KBM-7 (cell line): ENCODE measurements at regions not wholly inside any gene's neighbourhood (a gene's known extent, or its start where the extent isn't known, plus 50 kb on each side); places are given as distances from the start of the nearest gene placed in this dataset.
"Not testable (repeated sequence)": the region's sequence is repeated elsewhere in the genome, so short reads cannot be mapped to it uniquely, and the experiment has no call there.

Experiments
- DNase-seq: peaks from one replicate; pipeline ENCODE4 v3.0.0-alpha.2; 2015
- in situ Hi-C: fragments of 300-500 bp; cut with MboI; formaldehyde crosslinking; loops from 2 replicates; pipeline ENCODE4 v1.14.3; 2020; ENCODE audit warnings: low sequenced_read_pairs, low pct_unique_long_range_greater_than_20kb, mixed read lengths

GRCh38 chr18:65671621-65672415 lies 79.0 kb upstream of the CDH7 start:
- in situ Hi-C loops, result no loop called here
- DNase-seq, result no peak

DNA sequence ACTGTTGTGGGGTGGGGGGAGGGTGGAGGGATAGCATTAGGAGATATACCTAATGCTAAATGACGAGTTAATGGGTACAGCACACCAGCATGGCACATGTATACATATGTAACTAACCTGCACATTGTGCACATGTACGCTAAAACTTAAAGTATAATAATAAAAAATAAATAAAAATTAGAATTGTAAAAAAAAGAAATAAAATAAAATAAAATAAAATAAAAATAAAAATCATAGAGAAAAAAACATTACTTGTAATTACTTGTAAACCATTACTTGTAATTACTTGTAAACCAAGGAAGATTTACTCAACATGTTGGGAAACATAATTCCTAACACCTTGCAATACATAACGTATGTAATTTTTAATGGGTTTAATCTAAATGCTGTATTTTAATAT lies 80.7 kb upstream of the CDH7 start:
- DNase-seq, in situ Hi-C loops: not testable (repeated sequence)

GRCh38 chr18:65661391-65661790 lies 89.4 kb upstream of the CDH7 start:
- in situ Hi-C loops, result no loop called here
- no peak for DNase-seq

DNA sequence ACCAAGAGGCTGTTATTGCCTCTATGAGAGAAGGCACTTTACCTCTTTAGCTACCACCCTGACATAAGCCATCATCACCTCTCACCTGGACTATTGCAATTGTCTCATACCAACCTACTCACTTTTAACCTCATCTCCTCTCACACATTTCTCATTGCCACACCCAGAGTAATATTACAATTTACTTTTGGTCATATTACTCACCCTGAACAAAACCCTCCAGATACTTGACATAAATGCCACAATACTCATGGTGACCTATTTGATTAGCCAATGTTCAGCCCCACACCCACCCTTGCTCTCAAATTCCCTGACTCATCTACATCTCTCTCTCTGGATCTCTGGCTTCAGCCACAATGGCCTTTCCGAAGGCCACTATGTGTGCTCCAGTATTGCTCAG lies 90.9 kb upstream of the CDH7 start:
- DNase-seq, result no peak
- in situ Hi-C loops, result no loop called here

DNA sequence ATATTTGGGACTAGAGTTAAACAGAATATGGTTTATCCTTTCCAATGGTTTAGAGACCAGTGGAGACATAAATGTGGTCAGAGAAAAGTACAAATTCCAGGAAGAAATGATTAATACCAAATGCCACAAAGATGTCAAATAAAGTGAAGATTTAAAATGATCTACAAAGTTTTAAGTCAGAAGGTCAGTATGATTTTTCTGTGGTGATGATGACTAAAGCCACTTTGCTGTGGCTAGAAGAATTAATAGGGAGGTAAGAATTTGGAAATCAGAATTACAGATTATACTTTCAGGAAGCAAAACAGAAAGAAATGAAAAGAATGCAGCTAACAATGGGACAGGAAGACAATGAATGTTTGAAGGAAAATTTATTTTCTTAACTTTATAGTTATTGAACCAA lies 91.5 kb upstream of the CDH7 start:
- no peak for DNase-seq
- in situ Hi-C loops, result no loop called here

- in situ Hi-C loops, result no loop called here
- no peak for DNase-seq
Observed at GRCh38 chr18:65651192-65651591, 99.6 kb upstream of the CDH7 start.

DNA sequence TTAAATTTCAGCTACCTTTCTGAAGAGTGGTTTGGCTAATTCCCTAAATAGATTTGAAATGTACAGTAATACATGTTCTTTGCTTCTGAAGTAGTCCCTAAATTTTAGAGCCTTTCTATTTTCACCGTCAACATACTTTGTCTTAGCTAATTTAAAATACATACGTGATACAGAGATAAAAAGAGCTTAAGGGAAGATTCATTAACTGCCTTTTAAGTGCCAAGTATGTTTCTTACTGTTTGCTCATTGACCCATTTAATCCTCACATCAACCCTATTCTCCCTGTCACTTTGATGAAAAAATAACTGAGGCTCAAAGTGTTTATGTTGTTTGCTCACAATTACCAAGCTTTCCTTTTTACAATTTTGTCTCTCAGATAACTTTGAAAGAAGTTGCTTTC lies 118.6 kb upstream of the CDH7 start:
- in situ Hi-C loops, result no loop called here
- no peak for DNase-seq

DNA sequence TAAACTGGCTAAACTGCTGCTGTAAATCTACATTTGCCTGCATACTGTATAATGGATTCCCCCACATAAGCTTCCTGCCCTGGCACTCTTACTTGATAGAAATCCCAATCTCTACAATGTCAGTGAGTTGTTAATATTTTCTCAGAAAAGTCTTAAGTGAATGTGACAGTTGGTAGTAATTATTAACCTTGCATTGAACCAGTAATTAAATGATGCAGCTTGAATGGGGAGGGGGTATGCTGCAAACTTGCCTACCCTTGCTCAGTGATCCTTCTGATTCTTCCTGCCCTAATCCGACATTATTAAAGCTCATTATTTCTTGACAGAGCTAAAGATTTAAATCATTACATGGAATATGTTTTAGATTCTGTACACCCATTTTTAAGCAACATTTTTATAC lies 119.0 kb upstream of the CDH7 start:
- DNase-seq, result no peak
- in situ Hi-C loops, result no loop called here

GRCh38 chr18:65628390-65628789 lies 122.4 kb upstream of the CDH7 start:
- in situ Hi-C loops, result no loop called here

GRCh38 chr18:65623676-65624075 lies 127.1 kb upstream of the CDH7 start:
- in situ Hi-C loops, result no loop called here
- no peak for DNase-seq

More at GRCh38 chr18:65628390-65628789, 122.4 kb upstream of the CDH7 start:
- no peak for DNase-seq

GRCh38 chr18:65622436-65622835 lies 128.4 kb upstream of the CDH7 start:
- no peak for DNase-seq
- in situ Hi-C loops, result no loop called here

DNA sequence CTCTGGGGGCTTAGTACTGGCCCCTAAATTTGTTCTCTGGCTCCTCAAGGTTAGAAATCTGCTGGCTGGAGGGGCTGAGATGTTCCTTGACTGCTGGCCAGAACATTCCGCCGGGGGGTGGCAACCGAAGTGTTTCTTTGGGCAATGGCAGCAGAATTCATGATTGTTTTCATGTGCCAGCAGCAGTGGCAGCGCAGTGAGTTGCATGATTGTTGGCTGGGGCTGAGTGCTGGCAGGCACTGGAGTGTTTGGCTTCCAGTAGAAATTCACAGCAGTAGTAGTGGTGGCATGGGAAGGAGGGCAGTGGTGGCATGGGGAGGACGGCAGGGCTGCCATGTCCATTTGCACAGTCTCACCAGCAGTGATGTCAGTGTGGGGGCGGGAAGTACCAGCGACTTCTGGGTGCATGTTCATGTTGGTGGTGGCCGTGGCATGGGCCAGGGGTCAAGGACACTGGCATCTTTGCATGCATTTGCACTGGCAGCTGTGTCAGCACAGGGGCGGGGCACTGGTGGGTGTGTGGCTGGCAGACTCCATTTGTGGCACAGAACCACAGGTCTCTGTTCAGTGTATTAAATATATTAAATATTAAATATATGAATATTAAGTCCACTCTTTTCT lies 130.6 kb upstream of the CDH7 start:
- no peak for DNase-seq
- in situ Hi-C loops, result no loop called here

DNA sequence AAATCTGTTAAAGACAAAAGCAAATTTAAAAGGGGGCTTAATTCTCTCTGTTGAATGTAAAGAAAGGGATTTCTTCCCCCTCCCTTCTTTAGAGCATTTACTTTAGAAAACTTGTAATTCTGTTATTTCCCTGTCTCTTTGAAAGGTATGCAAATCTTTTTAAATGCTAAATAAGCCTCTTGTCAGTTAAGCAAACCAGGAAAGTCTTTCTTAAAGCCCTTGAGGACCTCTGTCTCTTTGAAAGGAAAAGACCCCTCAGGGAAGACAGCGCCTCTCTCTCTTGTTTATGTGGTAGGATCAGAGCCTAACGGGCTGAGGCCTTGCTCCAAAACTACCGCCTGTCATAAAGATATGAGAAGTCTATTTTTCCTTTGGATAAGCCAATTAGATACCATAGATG lies 139.9 kb upstream of the CDH7 start:
- no peak for DNase-seq
- in situ Hi-C loops, result no loop called here

GRCh38 chr18:65608471-65608870 lies 142.3 kb upstream of the CDH7 start:
- no peak for DNase-seq
- in situ Hi-C loops, result no loop called here

GRCh38 chr18:65607161-65607560 lies 143.7 kb upstream of the CDH7 start:
- in situ Hi-C loops, result no loop called here
- no peak for DNase-seq

DNA sequence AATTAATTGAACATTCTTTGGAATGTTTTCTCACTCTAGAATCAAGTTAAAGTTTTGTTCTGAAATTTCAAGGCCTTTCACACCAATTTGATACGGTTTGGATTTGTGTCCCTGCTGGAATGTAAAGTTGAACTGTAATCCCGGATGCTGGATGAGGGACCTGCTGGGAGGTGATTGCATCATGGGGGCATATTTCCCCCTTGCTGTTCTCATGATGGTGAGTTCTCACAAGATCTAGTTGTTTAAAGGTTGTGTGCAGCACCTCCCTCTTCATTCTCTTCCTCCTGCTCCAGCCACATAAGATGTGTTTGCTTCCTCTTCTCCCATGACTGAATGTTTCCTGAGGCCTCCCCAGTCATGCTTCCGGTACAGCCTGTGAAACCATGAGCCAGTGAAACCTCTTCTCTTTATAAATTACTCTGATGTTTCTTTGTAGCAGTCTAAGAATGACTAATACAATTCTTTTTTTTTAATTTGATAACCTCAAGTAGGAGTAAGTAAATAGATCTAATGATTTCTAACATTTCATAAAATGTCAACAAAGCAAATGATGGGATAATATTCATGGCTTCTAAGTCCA lies 144.2 kb upstream of the CDH7 start:
- peak; percentile 14 for DNase-seq
- in situ Hi-C loops, result no loop called here

DNA sequence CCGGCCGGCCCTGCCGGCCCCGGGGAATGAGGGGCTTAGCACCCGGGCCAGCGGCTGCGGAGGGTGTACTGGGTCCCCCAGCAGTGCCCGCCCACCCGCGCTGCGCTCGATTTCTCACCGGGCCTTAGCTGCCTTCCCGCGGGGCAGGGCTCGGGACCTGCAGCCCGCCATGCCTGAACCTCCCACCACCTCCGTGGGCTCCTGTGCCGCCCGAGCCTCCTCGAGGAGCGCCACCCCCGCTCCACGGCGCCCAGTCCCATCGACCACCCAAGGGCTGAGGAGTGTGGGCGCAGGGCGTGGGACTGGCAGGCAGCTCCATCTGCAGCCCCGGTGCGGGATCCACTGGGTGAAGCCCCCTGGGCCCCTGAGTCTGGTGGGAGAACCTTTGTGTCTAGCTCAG lies 145.5 kb upstream of the CDH7 start:
- in situ Hi-C loops, DNase-seq: not testable (repeated sequence)

DNA sequence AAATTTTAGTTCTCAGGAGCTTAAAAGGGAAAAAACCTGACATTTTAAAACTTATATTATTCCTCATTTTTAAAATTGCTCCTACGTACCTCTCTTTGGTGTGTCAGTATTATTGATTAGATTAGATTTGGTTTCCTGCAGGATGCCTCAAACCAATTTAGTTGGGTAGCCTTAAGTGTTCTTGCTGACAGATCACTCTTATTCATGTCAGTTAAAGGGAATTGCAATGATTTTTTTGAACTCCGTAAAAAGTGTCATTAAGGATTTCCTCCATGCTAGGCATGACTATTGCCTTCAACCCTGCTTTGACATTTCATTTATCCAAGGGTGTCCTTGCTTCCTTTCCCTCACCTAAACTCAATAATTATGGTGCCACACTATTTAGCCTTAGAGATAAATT lies 149.0 kb upstream of the CDH7 start:
- no peak for DNase-seq
- in situ Hi-C loops, result no loop called here

DNA sequence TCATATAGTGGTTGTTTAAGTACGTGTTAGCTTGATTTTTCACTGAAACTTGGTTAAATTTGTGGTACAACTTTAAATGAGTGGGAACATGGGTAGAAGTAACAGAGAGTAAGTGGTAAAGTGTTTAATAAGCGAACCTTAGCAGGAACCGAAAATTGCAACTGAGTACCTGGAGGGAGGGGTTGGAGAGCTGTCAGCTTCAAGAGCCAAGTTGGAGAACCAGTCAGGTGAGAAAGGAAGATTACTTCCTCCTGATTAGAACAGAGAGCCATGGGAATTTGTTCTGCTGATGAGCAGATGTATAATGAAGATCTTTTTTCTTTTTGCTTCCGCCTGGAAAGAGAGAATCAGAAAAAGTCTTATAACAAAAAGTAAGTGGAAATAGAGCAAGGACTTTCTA lies 158.4 kb upstream of the CDH7 start:
- in situ Hi-C loops, result no loop called here
- DNase-seq, result no peak

GRCh38 chr18:65587491-65587890 lies 163.3 kb upstream of the CDH7 start:
- DNase-seq, result no peak
- in situ Hi-C loops, result no loop called here

DNA sequence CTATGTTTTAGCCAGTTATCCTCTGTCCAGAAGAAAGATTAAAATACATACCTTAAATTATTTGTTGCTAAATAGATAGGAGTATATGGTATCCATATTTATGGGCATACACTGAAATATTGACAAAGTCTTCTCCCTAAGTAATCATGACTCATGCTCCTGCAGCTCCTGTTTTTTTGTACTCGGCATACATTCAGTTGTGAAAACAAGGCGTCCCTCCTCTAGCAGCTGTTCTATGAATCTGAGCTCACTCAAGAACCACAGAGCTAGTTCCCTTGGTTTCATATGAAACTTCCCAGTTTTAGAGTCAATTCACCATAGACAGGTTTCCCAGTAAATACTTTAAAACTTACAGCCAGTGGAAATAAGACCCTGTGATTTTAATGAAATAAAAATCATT lies 168.7 kb upstream of the CDH7 start:
- DNase-seq, in situ Hi-C loops: not testable (repeated sequence)
